Muscle of leg (tissue), 3 donors: ENCODE measurements at regions not wholly inside any gene's neighbourhood (a gene's known extent, or its start where the extent isn't known, plus 50 kb on each side); places are given as distances from the start of the nearest gene placed in this dataset.
A peak's percentile ranks its signal among the peaks of the same experiment; 100 is the strongest.

Source experiments
- DNase-seq: peaks from one replicate; pipeline ENCODE4 v3.0.0; 2013
- H3K27ac ChIP-seq: one replicate; pipeline ENCODE4 v1.5.1; 2013; ENCODE audit warnings: mild to moderate bottlenecking, low read length, control low read depth
- H3K27me3 ChIP-seq: one replicate; pipeline ENCODE4 v1.6.1; 2013; ENCODE audit warnings: low read length; ENCODE audit not compliant: control insufficient read depth, insufficient read depth
- H3K36me3 ChIP-seq: one replicate; pipeline ENCODE4 v1.6.1; 2013; ENCODE audit warnings: low read length; ENCODE audit not compliant: control insufficient read depth, insufficient read depth
- H3K4me1 ChIP-seq: one replicate; pipeline ENCODE4 v1.6.1; 2013; ENCODE audit warnings: low read length; ENCODE audit not compliant: control insufficient read depth, insufficient read depth
- H3K4me3 ChIP-seq: one replicate; pipeline ENCODE4 v1.5.1; 2013; ENCODE audit warnings: low read length, control low read depth
- H3K9me3 ChIP-seq: replicated peaks from 2 replicates; pipeline ENCODE4 v1.6.1; 2013; ENCODE audit warnings: low read depth, low read length; ENCODE audit not compliant: control insufficient read depth
- WGBS: methylation state at CpG from one replicate; pipeline ENCODE4 v1.1.5; 2013; ENCODE audit warnings: missing lambda C conversion rate; ENCODE audit not compliant: insufficient coverage; 5-methylcytosine and 5-hydroxymethylcytosine counted together

DNA sequence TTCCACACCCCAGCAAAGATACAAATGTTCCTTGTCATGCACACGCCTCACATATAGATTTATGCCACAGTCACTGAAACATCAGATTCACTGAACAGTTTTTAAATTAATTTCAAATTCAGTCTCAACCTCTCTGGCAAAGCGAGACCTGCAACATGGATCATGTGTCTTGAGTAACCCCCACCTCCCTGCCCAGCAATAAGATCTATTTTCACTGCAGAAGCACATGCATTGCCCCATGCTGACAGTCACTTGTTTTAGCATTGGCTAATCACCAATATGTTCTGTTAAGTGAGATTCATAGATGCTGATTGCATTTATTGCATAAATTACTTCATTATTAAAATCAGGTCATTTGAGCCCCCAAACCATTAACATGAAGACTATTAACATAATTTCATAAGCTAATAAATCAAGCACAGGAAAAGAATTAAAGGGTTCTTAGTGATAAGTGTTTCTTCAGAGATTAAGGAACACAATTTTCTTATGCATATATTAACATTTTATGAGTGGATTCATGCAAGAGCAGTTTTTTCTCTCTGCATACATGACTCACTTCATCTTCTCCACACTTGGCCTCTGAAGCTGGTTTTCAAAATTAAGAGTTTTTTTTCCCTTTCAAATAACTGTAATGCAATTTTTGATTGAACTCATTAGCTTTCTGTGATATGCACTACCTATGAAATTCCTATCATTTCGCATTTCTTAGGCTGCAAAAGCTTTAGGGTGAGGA is 173.2 kb upstream of the SOX4 start:
- WGBS, result 35% methylated on average over 1 of the region's 3 CpGs
- H3K9me3 ChIP-seq, result no peaks in the 10 kb centered on the region
- no peak for DNase-seq
- no peak overlapping the region for H3K27ac ChIP-seq
- H3K36me3 ChIP-seq, result no peaks in the 10 kb centered on the region
- H3K4me1 ChIP-seq, result no peaks in the 10 kb centered on the region
- no peaks in the 10 kb centered on the region for H3K27me3 ChIP-seq
- no peak overlapping the region for H3K4me3 ChIP-seq

GRCh38 chr6:21420926-21421325 is 172.6 kb upstream of the SOX4 start:
- WGBS, result 100% methylated on average over 1 of the region's 6 CpGs
- Histone ChIP-seq H3K36me3 (no peaks in the 10 kb centered on the region), H3K27ac (no peak overlapping the region), H3K4me3 (no peak overlapping the region), H3K4me1 (no peaks in the 10 kb centered on the region), H3K9me3 (peaks cover under 1% of the 10 kb centered on the region), H3K27me3 (no peaks in the 10 kb centered on the region)
- no peak for DNase-seq

GRCh38 chr6:21423106-21423854 is 170.3 kb upstream of the SOX4 start:
- Histone ChIP-seq H3K36me3 (no peaks in the 10 kb centered on the region), H3K4me1 (peaks cover 4% of the 10 kb centered on the region), H3K27me3 (no peaks in the 10 kb centered on the region), H3K9me3 (peaks cover 3% of the 10 kb centered on the region), H3K27ac (no peak overlapping the region), H3K4me3 (no peak overlapping the region)
- no peak for DNase-seq
- 87% methylated on average over 14 of the region's 21 CpGs for WGBS

- H3K36me3 ChIP-seq, result no peaks in the 10 kb centered on the region
Measured at GRCh38 chr6:21426841-21427490, 166.6 kb upstream of the SOX4 start.

GRCh38 chr6:21429291-21429690 is 164.3 kb upstream of the SOX4 start:
- Histone ChIP-seq H3K27me3 (no peaks in the 10 kb centered on the region), H3K4me1 (peaks cover 4% of the 10 kb centered on the region), H3K4me3 (no peak overlapping the region), H3K9me3 (peaks cover 3% of the 10 kb centered on the region), H3K27ac (no peak overlapping the region), H3K36me3 (no peaks in the 10 kb centered on the region)
- WGBS, result 76% methylated on average over 2 of the region's 2 CpGs
- no peak for DNase-seq

More at GRCh38 chr6:21426841-21427490, 166.6 kb upstream of the SOX4 start:
- H3K9me3 ChIP-seq, result peaks cover 3% of the 10 kb centered on the region
- 62% methylated on average over 5 of the region's 8 CpGs for WGBS
- H3K4me1 ChIP-seq, result peaks cover 4% of the 10 kb centered on the region
- peak; percentile 12 for DNase-seq
- no peak overlapping the region for H3K27ac ChIP-seq
- H3K4me3 ChIP-seq, result no peak overlapping the region
- H3K27me3 ChIP-seq, result no peaks in the 10 kb centered on the region

GRCh38 chr6:21431526-21431925 is 162.0 kb upstream of the SOX4 start:
- WGBS, result 90% methylated on average over 3 of the region's 4 CpGs
- Histone ChIP-seq H3K27ac (no peak overlapping the region), H3K4me1 (peaks cover 4% of the 10 kb centered on the region), H3K9me3 (no peaks in the 10 kb centered on the region), H3K27me3 (no peaks in the 10 kb centered on the region), H3K4me3 (no peak overlapping the region), H3K36me3 (no peaks in the 10 kb centered on the region)
- DNase-seq, result no peak

- Histone ChIP-seq H3K4me3 (no peak overlapping the region), H3K36me3 (no peaks in the 10 kb centered on the region), H3K27ac (no peak overlapping the region), H3K9me3 (no peaks in the 10 kb centered on the region), H3K4me1 (peaks cover 2% of the 10 kb centered on the region), H3K27me3 (no peaks in the 10 kb centered on the region)
- 40% methylated on average over 1 of the region's 1 CpG for WGBS
- peak; percentile 35 for DNase-seq
Measured at GRCh38 chr6:21436625-21437024, 156.9 kb upstream of the SOX4 start.

GRCh38 chr6:21437581-21437980 is 156.0 kb upstream of the SOX4 start:
- H3K27ac ChIP-seq, result no peak overlapping the region
- no peak for DNase-seq
- WGBS, result 100% methylated on average over 1 of the region's 2 CpGs
- peaks cover 2% of the 10 kb centered on the region for H3K4me1 ChIP-seq
- no peaks in the 10 kb centered on the region for H3K9me3 ChIP-seq
- H3K27me3 ChIP-seq, result no peaks in the 10 kb centered on the region
- no peaks in the 10 kb centered on the region for H3K36me3 ChIP-seq
- H3K4me3 ChIP-seq, result no peak overlapping the region

DNA sequence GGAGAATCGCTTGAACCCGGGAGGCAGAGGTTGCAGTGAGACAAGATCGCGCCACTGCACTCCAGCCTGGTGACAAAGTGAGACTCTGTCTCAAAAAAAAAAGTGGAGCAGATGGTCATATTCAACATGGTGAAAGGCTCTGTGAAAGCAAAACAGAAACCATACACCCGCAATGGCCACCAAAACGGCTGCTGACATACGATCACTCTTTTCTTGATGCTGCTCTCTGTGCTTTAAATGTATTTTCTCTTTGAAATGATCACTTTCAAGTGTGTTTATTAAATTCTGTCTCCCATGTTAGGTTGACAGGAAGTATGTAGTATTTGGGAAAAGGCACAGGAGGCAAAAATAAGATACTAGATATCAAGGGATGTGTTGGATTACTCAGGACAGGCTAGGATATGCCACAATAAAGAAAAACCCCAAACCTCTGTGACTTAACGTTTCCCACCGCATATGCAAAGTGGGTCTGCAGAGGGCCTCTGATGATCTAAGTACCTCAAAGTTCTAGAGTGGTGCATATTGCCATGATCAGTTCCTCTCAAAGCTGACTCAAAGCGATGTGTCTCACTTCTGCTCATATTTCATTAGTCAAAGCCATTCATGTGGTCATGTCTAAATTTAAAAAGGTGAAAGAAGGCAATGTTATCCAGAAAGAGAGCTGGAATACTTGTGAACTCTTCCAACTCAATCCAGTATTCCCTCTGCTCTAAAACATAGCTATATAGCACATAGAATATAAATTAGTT is 155.1 kb upstream of the SOX4 start:
- Histone ChIP-seq H3K9me3 (no peaks in the 10 kb centered on the region), H3K36me3 (no peaks in the 10 kb centered on the region), H3K4me3 (no peak overlapping the region), H3K27me3 (no peaks in the 10 kb centered on the region), H3K4me1 (peaks cover 2% of the 10 kb centered on the region), H3K27ac (no peak overlapping the region)
- 98% methylated on average over 4 of the region's 10 CpGs for WGBS
- no peak for DNase-seq

DNA sequence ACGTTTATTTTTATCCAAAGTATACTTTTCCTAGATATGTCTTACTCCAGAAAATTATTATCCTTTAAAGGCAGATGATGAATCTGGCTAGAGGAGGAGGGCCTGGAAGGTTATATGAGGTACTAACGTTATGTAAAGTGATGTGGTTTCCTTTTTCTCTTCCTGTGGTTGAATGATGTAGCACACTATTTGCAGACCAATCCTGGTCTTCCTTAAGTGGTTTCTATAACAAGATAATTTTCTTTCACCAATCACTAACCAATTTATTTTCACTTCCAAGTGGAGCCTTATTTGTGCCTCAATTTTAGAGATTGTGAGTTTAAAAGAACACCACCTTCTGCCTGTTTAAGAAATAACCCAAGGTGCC is 154.6 kb upstream of the SOX4 start:
- no CpG with 5 or more reads among the region's 2 CpGs for WGBS
- Histone ChIP-seq H3K36me3 (no peaks in the 10 kb centered on the region), H3K4me3 (no peak overlapping the region), H3K27ac (no peak overlapping the region), H3K27me3 (no peaks in the 10 kb centered on the region), H3K4me1 (peaks cover 2% of the 10 kb centered on the region), H3K9me3 (no peaks in the 10 kb centered on the region)
- no peak for DNase-seq
